ENCODE measurements at regions not wholly inside any gene's neighbourhood (a gene's known extent, or its start where the extent isn't known, plus 50 kb on each side); places are given as distances from the start of the nearest gene placed in this dataset.

DNA sequence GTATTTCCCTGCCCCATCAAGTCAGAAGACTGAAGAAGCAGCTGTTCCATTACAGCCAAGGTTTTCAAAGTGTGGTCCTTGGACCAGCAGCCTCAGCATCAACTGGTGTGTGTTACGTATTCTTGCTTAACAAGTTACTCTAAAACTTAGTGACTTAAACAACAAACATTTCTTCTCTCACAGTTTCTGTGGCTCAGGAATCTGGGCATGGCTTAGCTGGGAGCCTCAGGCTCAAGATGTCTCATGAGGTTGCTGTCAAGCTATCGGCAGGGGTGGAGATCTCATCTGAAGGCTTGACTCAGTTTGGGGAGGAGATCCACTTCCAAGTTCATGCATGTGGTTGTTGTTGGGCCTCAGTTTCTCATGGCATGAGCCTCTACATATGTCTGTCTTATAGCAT lies 174.5 kb downstream of the KTN1 start:
- TF ChIP-seq, protein P1, sequence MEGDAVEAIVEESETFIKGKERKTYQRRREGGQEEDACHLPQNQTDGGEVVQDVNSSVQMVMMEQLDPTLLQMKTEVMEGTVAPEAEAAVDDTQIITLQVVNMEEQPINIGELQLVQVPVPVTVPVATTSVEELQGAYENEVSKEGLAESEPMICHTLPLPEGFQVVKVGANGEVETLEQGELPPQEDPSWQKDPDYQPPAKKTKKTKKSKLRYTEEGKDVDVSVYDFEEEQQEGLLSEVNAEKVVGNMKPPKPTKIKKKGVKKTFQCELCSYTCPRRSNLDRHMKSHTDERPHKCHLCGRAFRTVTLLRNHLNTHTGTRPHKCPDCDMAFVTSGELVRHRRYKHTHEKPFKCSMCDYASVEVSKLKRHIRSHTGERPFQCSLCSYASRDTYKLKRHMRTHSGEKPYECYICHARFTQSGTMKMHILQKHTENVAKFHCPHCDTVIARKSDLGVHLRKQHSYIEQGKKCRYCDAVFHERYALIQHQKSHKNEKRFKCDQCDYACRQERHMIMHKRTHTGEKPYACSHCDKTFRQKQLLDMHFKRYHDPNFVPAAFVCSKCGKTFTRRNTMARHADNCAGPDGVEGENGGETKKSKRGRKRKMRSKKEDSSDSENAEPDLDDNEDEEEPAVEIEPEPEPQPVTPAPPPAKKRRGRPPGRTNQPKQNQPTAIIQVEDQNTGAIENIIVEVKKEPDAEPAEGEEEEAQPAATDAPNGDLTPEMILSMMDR (IDR thresholded peaks at IDR 0.05): no peak
- TF ChIP-seq EP300 (IDR thresholded peaks at IDR 0.05) (no peak), POLR2A (IDR thresholded peaks at IDR 0.05) (no peak)

Data from ovary (tissue), 3 donors.